Ishikawa (cell line): ENCODE measurements at regions not wholly inside any gene's neighbourhood (a gene's known extent, or its start where the extent isn't known, plus 50 kb on each side); places are given as distances from the start of the nearest gene placed in this dataset.

ENCODE experiments used
- CEBPB ChIP-seq: IDR thresholded peaks from 2 replicates; pipeline ENCODE4 v1.6.1; 2012
- CREB1 ChIP-seq: IDR thresholded peaks from 2 replicates; pipeline ENCODE4 v1.6.1; 2012; ENCODE audit warnings: low read depth
- EGR1 ChIP-seq: IDR thresholded peaks from 2 replicates; pipeline ENCODE4 v1.6.1; 2012
- EP300 ChIP-seq: IDR thresholded peaks from 2 replicates; pipeline ENCODE4 v1.6.1; 2012; ENCODE audit warnings: borderline replicate concordance
- FOXM1 ChIP-seq: IDR thresholded peaks from 2 replicates; pipeline ENCODE4 v1.6.1; 2012; ENCODE audit warnings: low read depth, borderline replicate concordance
- MAX ChIP-seq: IDR thresholded peaks from 2 replicates; pipeline ENCODE4 v1.6.1; 2012
- NFIC ChIP-seq: IDR thresholded peaks from 2 replicates; pipeline ENCODE4 v1.6.1; 2012
- RAD21 ChIP-seq: IDR thresholded peaks from 2 replicates; pipeline ENCODE4 v1.6.1; 2012; ENCODE audit warnings: low read depth
- REST ChIP-seq: IDR thresholded peaks from 2 replicates; pipeline ENCODE4 v1.6.1; 2012; ENCODE audit warnings: low read depth, mild to moderate bottlenecking
- TAF1 ChIP-seq: IDR thresholded peaks from 2 replicates; pipeline ENCODE4 v1.6.1; 2012; ENCODE audit warnings: low read depth, mild to moderate bottlenecking
- TCF12 ChIP-seq: IDR thresholded peaks from 2 replicates; pipeline ENCODE4 v1.6.1; 2012; ENCODE audit warnings: low read depth
- TEAD4 ChIP-seq: IDR thresholded peaks from 2 replicates; pipeline ENCODE4 v1.6.1; 2012
- USF1 ChIP-seq: IDR thresholded peaks from 2 replicates; pipeline ENCODE4 v1.6.1; 2012
- YY1 ChIP-seq: IDR thresholded peaks from 2 replicates; pipeline ENCODE4 v1.6.1; 2012; ENCODE audit warnings: low read depth
- ZBTB7A ChIP-seq: IDR thresholded peaks from 2 replicates; pipeline ENCODE4 v1.6.1; 2012; ENCODE audit warnings: low read depth

- TF ChIP-seq MAX: no peak
- no peak for TF ChIP-seq YY1
- TF ChIP-seq REST: no peak
- TF ChIP-seq RAD21: no peak
- no peak for TF ChIP-seq TEAD4
- no peak for TF ChIP-seq USF1
- no peak for TF ChIP-seq EGR1
- no peak for TF ChIP-seq TCF12
Measured at GRCh38 chr10:113376428-113376827, 176.4 kb upstream of the HABP2 start.

- no peak for TF ChIP-seq NFIC
- no peak for TF ChIP-seq CEBPB
- no peak for TF ChIP-seq FOXM1
- no peak for TF ChIP-seq RAD21
- TF ChIP-seq ZBTB7A: no peak
- TF ChIP-seq MAX: no peak
- no peak for TF ChIP-seq EP300
- TF ChIP-seq TCF12: no peak
- no peak for TF ChIP-seq EGR1
- TF ChIP-seq TAF1: no peak
- TF ChIP-seq CREB1: no peak
- TF ChIP-seq USF1: no peak
- TF ChIP-seq YY1: no peak
- TF ChIP-seq TEAD4: no peak
Measured at GRCh38 chr10:113379091-113379490, 173.8 kb upstream of the HABP2 start.

- no peak for TF ChIP-seq MAX
- TF ChIP-seq FOXM1: no peak
- TF ChIP-seq TEAD4: no peak
- no peak for TF ChIP-seq TCF12
- no peak for TF ChIP-seq YY1
- no peak for TF ChIP-seq USF1
- TF ChIP-seq NFIC: no peak
- TF ChIP-seq CEBPB: no peak
- no peak for TF ChIP-seq ZBTB7A
- TF ChIP-seq RAD21: no peak
- TF ChIP-seq CREB1: no peak
- TF ChIP-seq REST: no peak
- no peak for TF ChIP-seq TAF1
- TF ChIP-seq EP300: no peak
Measured at GRCh38 chr10:113381416-113381815, 171.4 kb upstream of the HABP2 start.

GRCh38 chr10:113381981-113382509, 170.8 kb upstream of the HABP2 start:
- no peak for TF ChIP-seq TCF12
- no peak for TF ChIP-seq USF1
- TF ChIP-seq CREB1: no peak
- TF ChIP-seq MAX: no peak
- TF ChIP-seq EP300: no peak
- TF ChIP-seq TEAD4: no peak
- TF ChIP-seq REST: no peak
- TF ChIP-seq TAF1: no peak
- no peak for TF ChIP-seq FOXM1
- no peak for TF ChIP-seq EGR1
